ENCODE measurements at regions not wholly inside any gene's neighbourhood (a gene's known extent, or its start where the extent isn't known, plus 50 kb on each side); places are given as distances from the start of the nearest gene placed in this dataset.

DNA sequence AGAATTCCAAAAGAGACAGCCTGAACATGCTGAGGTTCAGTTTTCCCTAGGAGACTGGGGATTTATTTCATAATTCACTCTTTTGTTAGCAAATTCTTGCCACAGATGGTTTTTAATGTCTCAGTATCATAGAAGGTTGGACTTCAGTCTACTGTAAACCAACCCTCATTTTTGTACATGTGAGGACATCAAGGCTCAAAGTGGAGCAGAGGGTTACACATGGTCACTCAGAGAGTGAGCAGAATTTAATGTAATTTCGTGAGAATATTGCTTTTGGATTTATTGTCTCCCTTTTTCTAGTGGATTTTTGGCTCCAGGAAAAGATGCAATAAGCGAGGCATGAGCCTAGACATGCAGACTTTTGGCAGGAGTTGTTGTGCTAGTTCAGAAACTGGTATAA lies 210.8 kb upstream of the JUN start:
- TF ChIP-seq POLR2AphosphoS5 (IDR thresholded peaks at IDR 0.05; ENCODE audit: insufficient read depth in 1 of 2, low read depth in 1 of 2), result no peak
- TF ChIP-seq POLR2A (IDR thresholded peaks at IDR 0.05), result no peak
